GM11168 (cell line): ENCODE measurements at regions not wholly inside any gene's neighbourhood (a gene's known extent, or its start where the extent isn't known, plus 50 kb on each side); places are given as distances from the start of the nearest gene placed in this dataset.
"Not testable (repeated sequence)": the region's sequence is repeated elsewhere in the genome, so short reads cannot be mapped to it uniquely, and the experiment has no call there.

Experiments used
- in situ Hi-C: fragments of 300-500 bp; cut with MboI; formaldehyde crosslinking; loops from one replicate; pipeline ENCODE4 v1.12.0; 2022; ENCODE audit warnings: low sequenced_read_pairs; ENCODE audit not compliant: unreplicated experiment

GRCh38 chrX:132302687-132303086, 83.4 kb upstream of the RAP2C start:
- in situ Hi-C loops = not testable (repeated sequence)

- in situ Hi-C loops = loop anchor here (10.0 kb wide), 1 partner anchor 300 kb away; no protein-coding TSS in a partner anchor
These were observed 75.7 kb upstream of the RAP2C start for GRCh38 chrX:132294776-132295495.

GRCh38 chrX:132294192-132294591, 74.9 kb upstream of the RAP2C start:
- in situ Hi-C loops = loop anchor here (10.0 kb wide), 1 partner anchor 301 kb away; no protein-coding TSS in a partner anchor

GRCh38 chrX:132292793-132293192, 73.5 kb upstream of the RAP2C start:
- in situ Hi-C loops = loop anchor here (10.0 kb wide), 1 partner anchor 302 kb away; no protein-coding TSS in a partner anchor

GRCh38 chrX:132277953-132278614, 58.8 kb upstream of the RAP2C start:
- in situ Hi-C loops = no loop called here

GRCh38 chrX:132272826-132273225, 53.6 kb upstream of the RAP2C start:
- in situ Hi-C loops = no loop called here

GRCh38 chrX:132271311-132271778, 52.1 kb upstream of the RAP2C start:
- in situ Hi-C loops = no loop called here

GRCh38 chrX:132270699-132271098, 51.5 kb upstream of the RAP2C start:
- in situ Hi-C loops = no loop called here

- in situ Hi-C loops = no loop called here
These were observed 50.8 kb upstream of the RAP2C start for GRCh38 chrX:132270021-132270420.
